ENCODE measurements at regions not wholly inside any gene's neighbourhood (a gene's known extent, or its start where the extent isn't known, plus 50 kb on each side); places are given as distances from the start of the nearest gene placed in this dataset.

DNA sequence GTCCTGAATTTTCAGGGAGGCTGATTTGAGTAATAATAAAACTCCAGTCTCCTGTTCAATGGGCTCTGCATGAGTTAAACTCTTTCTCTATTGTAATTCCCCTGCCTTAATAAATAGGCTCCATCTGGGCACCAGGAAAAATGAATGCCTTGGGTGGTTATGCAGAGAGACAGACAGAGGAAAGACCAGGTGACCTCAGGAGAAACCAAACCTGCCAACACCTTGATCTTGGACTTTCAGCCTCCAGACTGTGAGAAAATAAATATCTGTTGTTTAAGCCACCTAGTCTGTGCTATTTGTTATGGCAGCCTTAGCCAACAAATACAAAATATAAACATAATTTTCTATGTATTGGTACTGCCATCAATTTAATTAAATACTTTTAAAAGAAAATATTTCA lies 64.8 kb upstream of the RAP2B start:
- DNase-seq (ENCODE audit: low read depth) (no peak), FAIRE-seq (no peak)
- H3K4me3 ChIP-seq (ENCODE audit: low read depth, low read length): no peak overlapping the region
- TF ChIP-seq, protein P1, sequence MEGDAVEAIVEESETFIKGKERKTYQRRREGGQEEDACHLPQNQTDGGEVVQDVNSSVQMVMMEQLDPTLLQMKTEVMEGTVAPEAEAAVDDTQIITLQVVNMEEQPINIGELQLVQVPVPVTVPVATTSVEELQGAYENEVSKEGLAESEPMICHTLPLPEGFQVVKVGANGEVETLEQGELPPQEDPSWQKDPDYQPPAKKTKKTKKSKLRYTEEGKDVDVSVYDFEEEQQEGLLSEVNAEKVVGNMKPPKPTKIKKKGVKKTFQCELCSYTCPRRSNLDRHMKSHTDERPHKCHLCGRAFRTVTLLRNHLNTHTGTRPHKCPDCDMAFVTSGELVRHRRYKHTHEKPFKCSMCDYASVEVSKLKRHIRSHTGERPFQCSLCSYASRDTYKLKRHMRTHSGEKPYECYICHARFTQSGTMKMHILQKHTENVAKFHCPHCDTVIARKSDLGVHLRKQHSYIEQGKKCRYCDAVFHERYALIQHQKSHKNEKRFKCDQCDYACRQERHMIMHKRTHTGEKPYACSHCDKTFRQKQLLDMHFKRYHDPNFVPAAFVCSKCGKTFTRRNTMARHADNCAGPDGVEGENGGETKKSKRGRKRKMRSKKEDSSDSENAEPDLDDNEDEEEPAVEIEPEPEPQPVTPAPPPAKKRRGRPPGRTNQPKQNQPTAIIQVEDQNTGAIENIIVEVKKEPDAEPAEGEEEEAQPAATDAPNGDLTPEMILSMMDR (IDR thresholded peaks at IDR 0.05; ENCODE audit: insufficient read depth, low read length, severe bottlenecking): no peak
- no peaks in the 10 kb centered on the region for H3K36me3 ChIP-seq (ENCODE audit: control insufficient read depth, insufficient read depth, low read length)
- no peaks in the 10 kb centered on the region for H3K27me3 ChIP-seq (ENCODE audit: control insufficient read depth, insufficient read depth, low read length)

DNA sequence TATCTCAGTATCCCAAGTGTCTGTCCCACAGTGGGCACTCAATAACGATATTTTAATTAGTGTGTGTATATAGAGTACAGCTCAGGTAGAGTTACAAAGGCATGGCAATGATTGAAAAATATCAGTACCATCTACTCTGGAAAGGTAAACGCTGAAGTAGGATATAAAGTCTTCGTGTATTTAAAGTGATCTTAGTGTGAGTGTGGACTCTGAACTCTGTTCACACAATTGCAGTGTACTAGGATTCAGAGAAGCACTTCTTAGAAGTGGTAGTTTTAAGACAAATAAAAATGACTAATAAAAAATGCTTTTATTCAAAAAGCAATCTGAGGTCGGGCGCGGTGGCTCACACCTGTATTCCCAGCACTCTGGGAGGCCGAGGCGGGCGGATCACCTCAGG lies 62.9 kb upstream of the RAP2B start:
- no peak for FAIRE-seq
- DNase-seq (ENCODE audit: low read depth): no peak
- Histone ChIP-seq H3K27me3 (ENCODE audit: control insufficient read depth, insufficient read depth, low read length) (no peaks in the 10 kb centered on the region), H3K4me3 (ENCODE audit: low read depth, low read length) (no peak overlapping the region), H3K36me3 (ENCODE audit: control insufficient read depth, insufficient read depth, low read length) (no peaks in the 10 kb centered on the region)
- TF ChIP-seq, protein P1 (IDR thresholded peaks at IDR 0.05; ENCODE audit: insufficient read depth, low read length, severe bottlenecking): no peak

DNA sequence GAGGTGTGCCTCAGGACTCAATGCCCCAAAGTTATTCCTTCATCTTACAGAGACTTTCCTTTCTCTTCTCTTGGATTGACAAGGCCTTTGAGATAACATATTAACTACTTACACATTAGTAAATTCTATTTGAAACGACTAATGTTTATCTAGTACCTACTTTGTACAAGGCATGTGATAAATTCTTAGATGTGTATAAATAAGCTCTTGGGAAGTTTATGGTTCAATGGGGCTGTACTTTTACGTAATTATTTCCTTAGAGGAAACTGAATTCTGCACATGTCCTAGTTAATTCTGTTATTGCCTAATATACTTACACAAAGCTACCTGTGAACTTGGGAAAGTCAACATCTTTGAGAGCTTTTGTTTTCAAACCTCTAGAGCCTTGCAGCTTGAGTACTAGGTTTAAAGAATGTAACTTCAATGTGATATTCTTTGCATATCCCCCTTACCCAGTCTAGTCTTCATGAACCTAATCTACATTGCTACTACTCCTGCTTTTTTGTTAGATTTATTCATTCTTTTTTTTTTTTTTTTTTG lies 58.5 kb upstream of the RAP2B start:
- TF ChIP-seq, protein P1 (IDR thresholded peaks at IDR 0.05; ENCODE audit: insufficient read depth, low read length, severe bottlenecking): no peak
- FAIRE-seq: no peak
- Histone ChIP-seq H3K4me3 (ENCODE audit: low read depth, low read length) (no peak overlapping the region), H3K36me3 (ENCODE audit: control insufficient read depth, insufficient read depth, low read length) (no peaks in the 10 kb centered on the region), H3K27me3 (ENCODE audit: control insufficient read depth, insufficient read depth, low read length) (no peaks in the 10 kb centered on the region)
- DNase-seq (ENCODE audit: low read depth): no peak

DNA sequence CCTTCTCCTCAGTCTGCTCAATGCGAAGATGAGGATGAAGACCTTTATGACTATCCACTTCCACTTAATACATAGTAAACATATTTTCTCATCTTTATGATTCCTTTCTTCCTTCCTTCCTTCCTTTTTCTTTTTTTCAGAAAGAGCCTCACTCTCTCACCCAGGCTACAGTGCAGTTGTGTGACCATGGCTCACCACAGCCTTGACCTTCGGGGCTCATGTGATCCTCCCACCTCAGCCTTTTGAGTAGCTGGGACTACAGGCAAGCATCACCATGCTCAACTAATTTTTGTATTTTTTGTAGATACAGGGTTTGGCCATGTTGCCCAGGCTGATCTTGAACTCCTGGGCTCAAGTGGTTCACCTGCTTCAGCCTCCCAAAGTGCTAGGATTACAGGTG lies 52.0 kb upstream of the RAP2B start:
- FAIRE-seq: no peak
- TF ChIP-seq, protein P1 (IDR thresholded peaks at IDR 0.05; ENCODE audit: insufficient read depth, low read length, severe bottlenecking): no peak
- Histone ChIP-seq H3K4me3 (ENCODE audit: low read depth, low read length) (no peak overlapping the region), H3K27me3 (ENCODE audit: control insufficient read depth, insufficient read depth, low read length) (no peaks in the 10 kb centered on the region), H3K36me3 (ENCODE audit: control insufficient read depth, insufficient read depth, low read length) (no peaks in the 10 kb centered on the region)
- no peak for DNase-seq (ENCODE audit: low read depth)

DNA sequence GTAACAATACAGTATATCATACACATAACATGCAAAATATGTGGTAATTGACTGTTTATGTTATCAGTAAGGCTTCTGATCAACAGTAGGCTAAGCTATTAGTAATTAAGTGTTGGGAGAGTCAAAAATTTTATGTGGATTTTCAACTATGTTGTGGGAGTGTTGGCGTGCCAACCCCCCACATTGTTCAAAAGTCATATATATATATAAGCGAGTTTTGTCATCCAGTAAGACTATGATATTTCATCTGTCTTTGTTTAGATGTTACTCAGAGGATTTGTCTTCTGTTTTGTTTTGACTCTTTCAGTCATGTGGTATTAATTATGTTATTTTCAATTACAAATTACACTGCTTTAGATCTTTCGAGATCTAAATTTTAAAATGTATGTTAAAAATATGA lies 51.0 kb upstream of the RAP2B start:
- H3K4me3 ChIP-seq (ENCODE audit: low read depth, low read length): no peak overlapping the region
- H3K36me3 ChIP-seq (ENCODE audit: control insufficient read depth, insufficient read depth, low read length): no peaks in the 10 kb centered on the region
- TF ChIP-seq, protein P1 (IDR thresholded peaks at IDR 0.05; ENCODE audit: insufficient read depth, low read length, severe bottlenecking): no peak
- FAIRE-seq (no peak), DNase-seq (ENCODE audit: low read depth) (no peak)
- H3K27me3 ChIP-seq (ENCODE audit: control insufficient read depth, insufficient read depth, low read length): no peaks in the 10 kb centered on the region

Measured in bronchial epithelial cell (primary cell).